Gastrocnemius medialis (tissue), 4 donors: ENCODE measurements at regions not wholly inside any gene's neighbourhood (a gene's known extent, or its start where the extent isn't known, plus 50 kb on each side); places are given as distances from the start of the nearest gene placed in this dataset.

Experiments
- ATAC-seq, 2 donors: fragments of 150-250 bp; one replicate each; pipeline ENCODE4 v1.9.1; 2016
- DNase-seq, 2 donors: peaks; one replicate each; pipeline ENCODE4 v3.0.0-alpha.2; 2019
- H3K27ac ChIP-seq, 4 donors: fragments of 200-600 bp; sonication (generic); 1 replicate in 1 of 4; 2 replicates in 3 of 4; pipeline ENCODE4 v1.5.1; 2016 to 2018; ENCODE audit warnings: mild to moderate bottlenecking in 2 of 4, moderate library complexity in 1 of 4
- H3K27me3 ChIP-seq, 3 donors: fragments of 200-600 bp; sonication (generic) in 2 of 3; 1 replicate in 1 of 3; 2 replicates in 2 of 3; pipeline versions ENCODE4 v1.5.1 to v1.6.0; 2016 to 2019; ENCODE audit warnings: mild to moderate bottlenecking in 1 of 3, moderate library complexity in 1 of 3
- H3K36me3 ChIP-seq, 2 donors: fragments of 200-600 bp; sonication (generic) in 1 of 2; one replicate each; pipeline ENCODE4 v1.5.1; 2017 to 2018
- H3K4me1 ChIP-seq, 2 donors: fragments of 200-600 bp; sonication (generic) in 1 of 2; one replicate each; pipeline ENCODE4 v1.5.1; 2016 to 2017; ENCODE audit warnings: mild to moderate bottlenecking in 2 of 2
- H3K4me3 ChIP-seq, 4 donors: fragments of 200-600 bp; sonication (generic) in 3 of 4; 1 replicate in 1 of 4; 2 replicates in 3 of 4; pipeline ENCODE4 v1.5.1; 2016 to 2019; ENCODE audit warnings: mild to moderate bottlenecking in 2 of 4
- H3K9me3 ChIP-seq, 3 donors: fragments of 200-600 bp; sonication (generic) in 2 of 3; 1 replicate in 1 of 3; 2 replicates in 2 of 3; pipeline ENCODE4 v1.5.1; 2016 to 2019
- POLR2A ChIP-seq, 2 donors: fragments of 450-650 bp; IDR thresholded peaks; one replicate each; pipeline ENCODE4 v1.6.1; 2017; ENCODE audit warnings: antibody characterized with exemption in 2 of 2, mild to moderate bottlenecking in 2 of 2, moderate library complexity in 2 of 2
- in situ Hi-C, 4 donors: fragments of 200-750 bp; cut with MboI; loops; one replicate each; pipeline versions ENCODE4 v1.15.0 to v1.8.0; 2017; ENCODE audit warnings: low sequenced_read_pairs in 4 of 4
- intact Hi-C: fragments of 100-400 bp; cut with DNase I; formaldehyde crosslinking; loops from one replicate; pipeline ENCODE4 v1.15.1; 2023; ENCODE audit warnings: low total_unique reads
- TF ChIP-seq, protein P1 (sequence below), 5 experiments: fragments of 450-650 bp in 3 of 5; fragments of 200-600 bp in 2 of 5; sonication (generic) in 2 of 5; IDR thresholded peaks in 4 of 5; conservative IDR thresholded peaks in 1 of 5; 1 replicate in 4 of 5; 2 replicates in 1 of 5; pipeline ENCODE4 v1.5.1; 2016 to 2019; ENCODE audit warnings: antibody characterized with exemption in 5 of 5, mild to moderate bottlenecking in 3 of 5, moderate library complexity in 3 of 5

DNA sequence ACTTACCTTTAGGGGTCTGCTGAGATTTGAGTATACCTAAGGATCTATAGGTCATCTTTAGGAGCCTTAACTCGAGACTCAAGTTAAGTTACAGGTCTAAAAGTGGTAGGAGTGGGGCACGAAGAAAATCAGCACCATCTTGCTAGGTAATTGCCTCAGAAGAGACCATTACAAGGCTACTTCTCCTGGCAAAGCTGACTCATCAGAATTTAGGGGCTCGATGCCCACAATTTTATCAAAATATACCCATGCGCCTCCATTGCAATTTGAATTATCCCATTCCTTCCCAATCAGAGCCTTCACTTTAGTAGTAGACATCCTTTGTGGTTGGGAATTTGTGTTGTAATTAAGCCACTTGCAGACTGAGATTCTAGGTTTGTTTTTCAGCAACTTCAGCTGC lies 1994.3 kb downstream of the MRPL39 start:
- DNase-seq, result no peak
- no peak overlapping the region for H3K27ac ChIP-seq
- ATAC-seq, result no peak
- H3K9me3 ChIP-seq, result no peaks in the 10 kb centered on the region
- H3K4me1 ChIP-seq, result no peaks in the 10 kb centered on the region
- in situ Hi-C loops (loop anchor here in 1 of 4 donors (10.0 kb wide), 1 partner anchor 82 kb away; no protein-coding TSS in a partner anchor), intact Hi-C loops (no loop called here)
- no peaks in the 10 kb centered on the region for H3K36me3 ChIP-seq
- no peak overlapping the region for H3K4me3 ChIP-seq
- TF ChIP-seq, protein P1, sequence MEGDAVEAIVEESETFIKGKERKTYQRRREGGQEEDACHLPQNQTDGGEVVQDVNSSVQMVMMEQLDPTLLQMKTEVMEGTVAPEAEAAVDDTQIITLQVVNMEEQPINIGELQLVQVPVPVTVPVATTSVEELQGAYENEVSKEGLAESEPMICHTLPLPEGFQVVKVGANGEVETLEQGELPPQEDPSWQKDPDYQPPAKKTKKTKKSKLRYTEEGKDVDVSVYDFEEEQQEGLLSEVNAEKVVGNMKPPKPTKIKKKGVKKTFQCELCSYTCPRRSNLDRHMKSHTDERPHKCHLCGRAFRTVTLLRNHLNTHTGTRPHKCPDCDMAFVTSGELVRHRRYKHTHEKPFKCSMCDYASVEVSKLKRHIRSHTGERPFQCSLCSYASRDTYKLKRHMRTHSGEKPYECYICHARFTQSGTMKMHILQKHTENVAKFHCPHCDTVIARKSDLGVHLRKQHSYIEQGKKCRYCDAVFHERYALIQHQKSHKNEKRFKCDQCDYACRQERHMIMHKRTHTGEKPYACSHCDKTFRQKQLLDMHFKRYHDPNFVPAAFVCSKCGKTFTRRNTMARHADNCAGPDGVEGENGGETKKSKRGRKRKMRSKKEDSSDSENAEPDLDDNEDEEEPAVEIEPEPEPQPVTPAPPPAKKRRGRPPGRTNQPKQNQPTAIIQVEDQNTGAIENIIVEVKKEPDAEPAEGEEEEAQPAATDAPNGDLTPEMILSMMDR (IDR thresholded peaks at IDR 0.05 in 4 of 5, conservative IDR thresholded peaks at IDR 0.05 in 1 of 5), result no peak
- TF ChIP-seq POLR2A (IDR thresholded peaks at IDR 0.05), result no peak
- H3K27me3 ChIP-seq, result no peaks in the 10 kb centered on the region

DNA sequence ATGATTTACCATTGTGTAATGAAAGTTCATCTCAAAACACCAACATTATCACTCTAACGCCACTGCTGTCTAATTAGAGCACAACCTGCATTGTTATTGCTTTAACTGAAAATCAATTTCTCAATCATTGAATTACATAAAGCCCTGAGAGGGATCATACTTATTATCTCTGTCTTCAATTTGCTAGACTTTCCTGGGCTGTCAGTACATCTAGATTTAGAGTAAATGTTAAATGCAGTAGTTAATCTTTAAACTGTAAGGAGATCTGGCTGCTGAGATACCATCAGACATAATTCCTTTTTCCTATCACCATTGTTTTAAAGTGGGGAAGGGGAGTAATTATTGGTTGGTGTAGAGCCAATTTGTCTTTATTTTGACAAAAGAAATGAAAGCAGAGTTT lies 1995.1 kb downstream of the MRPL39 start:
- H3K27ac ChIP-seq, result no peak overlapping the region
- no peaks in the 10 kb centered on the region for H3K9me3 ChIP-seq
- H3K27me3 ChIP-seq, result no peaks in the 10 kb centered on the region
- in situ Hi-C loops (loop anchor here in 1 of 4 donors (10.0 kb wide), 1 partner anchor 83 kb away; no protein-coding TSS in a partner anchor), intact Hi-C loops (no loop called here)
- no peaks in the 10 kb centered on the region for H3K36me3 ChIP-seq
- DNase-seq (no peak), ATAC-seq (no peak)
- H3K4me3 ChIP-seq, result no peak overlapping the region
- TF ChIP-seq, protein P1 (IDR thresholded peaks at IDR 0.05 in 4 of 5, conservative IDR thresholded peaks at IDR 0.05 in 1 of 5), result no peak
- TF ChIP-seq POLR2A (IDR thresholded peaks at IDR 0.05), result no peak
- H3K4me1 ChIP-seq, result no peaks in the 10 kb centered on the region

DNA sequence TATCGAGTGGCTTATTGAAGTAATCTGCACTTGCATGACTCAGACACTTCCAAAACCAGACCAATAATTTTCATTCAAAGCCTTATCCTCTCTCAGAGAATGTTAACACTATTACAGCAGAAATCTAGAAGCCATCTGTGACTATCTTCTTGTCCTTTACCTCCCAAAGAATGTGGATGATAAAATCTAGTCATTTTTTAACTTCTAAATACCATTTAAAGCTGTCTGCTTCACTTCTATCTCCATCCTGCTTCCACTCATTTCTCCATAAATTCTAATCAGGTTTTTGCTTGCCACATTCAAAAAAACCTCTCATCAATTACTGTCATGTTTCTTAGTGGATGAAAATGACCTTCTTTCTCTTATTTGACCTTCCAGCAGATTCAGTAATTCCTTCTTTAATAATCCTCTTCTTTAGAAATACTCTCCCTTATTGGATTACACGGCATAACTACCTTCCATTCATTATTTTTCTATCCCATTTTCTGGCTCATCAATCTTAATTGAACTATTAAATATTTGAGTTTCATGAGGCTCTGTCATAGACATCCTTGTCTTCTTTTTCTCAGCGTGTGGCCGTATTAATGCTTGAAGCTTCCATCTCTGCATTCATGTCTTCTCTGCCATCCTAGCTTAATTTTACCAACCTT lies 1999.4 kb downstream of the MRPL39 start:
- DNase-seq, result no peak
- TF ChIP-seq, protein P1 (IDR thresholded peaks at IDR 0.05 in 4 of 5, conservative IDR thresholded peaks at IDR 0.05 in 1 of 5), result no peak
- no peak for TF ChIP-seq POLR2A (IDR thresholded peaks at IDR 0.05)
- no peak for ATAC-seq
- no peak overlapping the region for H3K4me3 ChIP-seq
- no peaks in the 10 kb centered on the region for H3K36me3 ChIP-seq
- intact Hi-C loops, result no loop called here
- in situ Hi-C loops, result no loop called here
- H3K27me3 ChIP-seq, result no peaks in the 10 kb centered on the region
- no peak overlapping the region for H3K27ac ChIP-seq
- no peaks in the 10 kb centered on the region for H3K4me1 ChIP-seq
- H3K9me3 ChIP-seq, result no peaks in the 10 kb centered on the region

DNA sequence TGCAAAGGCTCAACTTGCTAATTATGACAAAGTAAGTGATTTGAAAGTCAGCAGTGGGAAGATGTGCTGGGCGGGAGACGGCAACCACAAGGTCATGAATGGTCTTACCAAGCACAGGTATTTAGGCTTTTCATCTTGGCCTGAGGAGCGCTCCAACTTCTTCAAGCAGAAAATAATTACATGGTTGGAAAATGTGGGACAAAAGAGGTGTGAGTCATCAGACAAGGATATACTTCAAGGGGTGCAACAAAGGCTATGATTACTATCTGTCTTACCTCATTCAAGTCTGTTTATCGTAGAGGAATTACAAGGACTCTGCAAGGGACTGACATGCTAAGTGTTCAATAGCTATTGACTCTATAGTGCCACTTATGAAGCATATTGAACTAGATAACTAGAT lies 2005.7 kb downstream of the MRPL39 start:
- no peaks in the 10 kb centered on the region for H3K9me3 ChIP-seq
- no peak for ATAC-seq
- no peak for TF ChIP-seq POLR2A (IDR thresholded peaks at IDR 0.05)
- TF ChIP-seq, protein P1 (IDR thresholded peaks at IDR 0.05 in 4 of 5, conservative IDR thresholded peaks at IDR 0.05 in 1 of 5), result no peak
- intact Hi-C loops (no loop called here), in situ Hi-C loops (no loop called here)
- no peak overlapping the region for H3K27ac ChIP-seq
- no peaks in the 10 kb centered on the region for H3K36me3 ChIP-seq
- no peaks in the 10 kb centered on the region for H3K27me3 ChIP-seq
- H3K4me1 ChIP-seq, result no peaks in the 10 kb centered on the region
- no peak overlapping the region for H3K4me3 ChIP-seq
- DNase-seq, result no peak

DNA sequence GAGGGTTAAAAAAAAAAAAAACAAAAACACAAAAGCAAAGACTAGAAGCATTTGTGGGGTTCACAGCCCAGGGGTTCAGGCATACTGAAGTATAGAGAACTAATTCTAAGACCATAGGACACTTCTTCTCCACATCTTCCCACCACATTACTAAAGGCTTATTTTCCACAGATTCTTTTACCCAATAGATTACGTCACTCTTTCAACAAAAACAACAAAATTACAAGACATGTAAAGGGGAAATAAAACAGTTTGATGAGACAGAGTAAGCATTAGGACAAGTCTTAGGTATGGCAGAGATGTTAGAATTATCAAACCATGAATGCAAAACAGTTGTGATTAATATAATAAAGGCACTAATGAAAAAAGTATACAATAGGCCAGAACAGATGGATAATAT lies 2013.7 kb downstream of the MRPL39 start:
- no peaks in the 10 kb centered on the region for H3K4me1 ChIP-seq
- DNase-seq (no peak), ATAC-seq (no peak)
- no peaks in the 10 kb centered on the region for H3K36me3 ChIP-seq
- intact Hi-C loops (no loop called here), in situ Hi-C loops (no loop called here)
- no peak overlapping the region for H3K4me3 ChIP-seq
- H3K27ac ChIP-seq, result no peak overlapping the region
- no peaks in the 10 kb centered on the region for H3K27me3 ChIP-seq
- no peaks in the 10 kb centered on the region for H3K9me3 ChIP-seq
- TF ChIP-seq, protein P1 (IDR thresholded peaks at IDR 0.05 in 4 of 5, conservative IDR thresholded peaks at IDR 0.05 in 1 of 5), result no peak
- TF ChIP-seq POLR2A (IDR thresholded peaks at IDR 0.05), result no peak
